MCF 10A (cell line): ENCODE measurements at regions not wholly inside any gene's neighbourhood (a gene's known extent, or its start where the extent isn't known, plus 50 kb on each side); places are given as distances from the start of the nearest gene placed in this dataset.

Source experiments
- BruUV-seq: library from RNA; stranded (reverse); fragments of 400-500 nt; replicated peaks from 2 replicates; lab custom pipeline; 2021; lab: Mats Ljungman, UMichigan
- CTCF ChIA-PET: fragments of 300-600 bp; sonication (Branson Sonifier 250); formaldehyde crosslinking; extraction: SDS; loops from one replicate; lab custom pipeline; 2021; ENCODE audit warnings: antibody characterized with exemption, inconsistent platforms; lab: Yijun Ruan, JAX
- POLR2A ChIA-PET: fragments of 300-600, 350-650 bp; sonication (Branson Sonifier 250); formaldehyde crosslinking; extraction: SDS; loops from one replicate; lab custom pipeline; 2020; ENCODE audit warnings: antibody characterized with exemption, inconsistent platforms; lab: Yijun Ruan, JAX
- DNase-seq: peaks from one replicate; pipeline ENCODE4 v3.0.0-alpha.2; 2018; ENCODE audit not compliant: unreplicated experiment
- H3K27ac Mint-ChIP-seq: one replicate; pipeline ENCODE4 v1.8.0; 2022; ENCODE audit warnings: mild to moderate bottlenecking, low read depth, mixed read lengths; ENCODE audit not compliant: unreplicated experiment
- H3K27me3 Mint-ChIP-seq: one replicate; pipeline ENCODE4 v1.8.0; 2022; ENCODE audit warnings: mixed read lengths; ENCODE audit not compliant: insufficient read depth, unreplicated experiment
- H3K36me3 Mint-ChIP-seq: one replicate; pipeline ENCODE4 v1.8.0; 2022; ENCODE audit warnings: mild to moderate bottlenecking, moderate library complexity, mixed read lengths; ENCODE audit not compliant: insufficient read depth, unreplicated experiment
- H3K4me1 Mint-ChIP-seq: one replicate; pipeline ENCODE4 v1.8.0; 2022; ENCODE audit warnings: mixed read lengths; ENCODE audit not compliant: insufficient read depth, unreplicated experiment
- H3K4me3 Mint-ChIP-seq: one replicate; pipeline ENCODE4 v1.8.0; 2022; ENCODE audit warnings: mild to moderate bottlenecking, moderate library complexity, mixed read lengths; ENCODE audit not compliant: unreplicated experiment
- H3K9me3 Mint-ChIP-seq: one replicate; pipeline ENCODE4 v1.8.0; 2022; ENCODE audit warnings: mixed read lengths; ENCODE audit not compliant: unreplicated experiment
- CTCF ChIP-seq: fragments of 200-600 bp; IDR thresholded peaks from one replicate; pipeline ENCODE4 v1.8.0; 2022; ENCODE audit warnings: antibody characterized with exemption, mild to moderate bottlenecking; ENCODE audit not compliant: unreplicated experiment
- intact Hi-C: fragments of 100-400 bp; cut with micrococcal nuclease; formaldehyde crosslinking; loops from 2 replicates; pipeline ENCODE4 v1.14.1; 2022

- no peaks in the 10 kb centered on the region for H3K9me3 Mint-ChIP-seq
- CTCF ChIA-PET = interaction anchor here (0.6 to 1.0 kb wide), 3 partner anchors 29 to 137 kb away, joined by 4 to 6 read pairs (median 4); no protein-coding TSS in a partner anchor
Measured at GRCh38 chr12:69036533-69036932, 103.6 kb upstream of the CPM start.

GRCh38 chr12:69036999-69037398 lies 104.0 kb upstream of the CPM start:
- intact Hi-C loops = no loop called here
- no peak for TF ChIP-seq CTCF
- H3K9me3 Mint-ChIP-seq = no peaks in the 10 kb centered on the region
- no TSS peak for BruUV-seq
- ChIA-PET CTCF (interaction anchor here (0.6 to 1.0 kb wide), 3 partner anchors 29 to 138 kb away, joined by 4 to 6 read pairs (median 4); no protein-coding TSS in a partner anchor), POLR2A (interaction anchor here (0.8 to 1.0 kb wide), 2 partner anchors 9 to 13 kb away, joined by 3 to 4 read pairs; no protein-coding TSS in a partner anchor)
- H3K27ac Mint-ChIP-seq = no peak overlapping the region
- no peaks in the 10 kb centered on the region for H3K4me1 Mint-ChIP-seq
- DNase-seq = no peak
- H3K27me3 Mint-ChIP-seq = no peaks in the 10 kb centered on the region
- H3K4me3 Mint-ChIP-seq = no peak overlapping the region
- no peaks in the 10 kb centered on the region for H3K36me3 Mint-ChIP-seq

More at GRCh38 chr12:69036533-69036932, 103.6 kb upstream of the CPM start:
- Mint-ChIP-seq H3K27me3 (no peaks in the 10 kb centered on the region), H3K4me1 (no peaks in the 10 kb centered on the region), H3K4me3 (no peak overlapping the region), H3K36me3 (no peaks in the 10 kb centered on the region), H3K27ac (no peak overlapping the region)
- POLR2A ChIA-PET = interaction anchor here (0.8 to 1.0 kb wide), 2 partner anchors 10 to 13 kb away, joined by 3 to 4 read pairs; no protein-coding TSS in a partner anchor
- intact Hi-C loops = no loop called here
- BruUV-seq = no TSS peak
- TF ChIP-seq CTCF = no peak
- DNase-seq = no peak

- Mint-ChIP-seq H3K4me1 (no peaks in the 10 kb centered on the region), H3K27me3 (no peaks in the 10 kb centered on the region), H3K4me3 (no peak overlapping the region), H3K27ac (no peak overlapping the region), H3K36me3 (no peaks in the 10 kb centered on the region), H3K9me3 (no peaks in the 10 kb centered on the region)
- DNase-seq = peak; percentile 33
- POLR2A ChIA-PET = interaction anchor here (0.7 kb wide), 1 partner anchor 222 kb away, joined by 3 read pairs; no protein-coding TSS in a partner anchor
- intact Hi-C loops = no loop called here
- no peak for TF ChIP-seq CTCF
- CTCF ChIA-PET = no interaction called here
- BruUV-seq = no TSS peak
Measured at GRCh38 chr12:69039911-69040310, 106.9 kb upstream of the CPM start.

- no peaks in the 10 kb centered on the region for H3K27me3 Mint-ChIP-seq
- ChIA-PET CTCF (interaction anchor here (0.6 kb wide), 1 partner anchor 640 kb away, joined by 3 read pairs; no protein-coding TSS in a partner anchor), POLR2A (no interaction called here)
- no peak for TF ChIP-seq CTCF
- no peaks in the 10 kb centered on the region for H3K4me1 Mint-ChIP-seq
- H3K9me3 Mint-ChIP-seq = no peaks in the 10 kb centered on the region
- no peak overlapping the region for H3K4me3 Mint-ChIP-seq
- no TSS peak for BruUV-seq
- intact Hi-C loops = no loop called here
- DNase-seq = no peak
- no peaks in the 10 kb centered on the region for H3K36me3 Mint-ChIP-seq
- no peak overlapping the region for H3K27ac Mint-ChIP-seq
Measured at GRCh38 chr12:69042557-69042956, 109.6 kb upstream of the CPM start.
